ENCODE measurements at regions not wholly inside any gene's neighbourhood (a gene's known extent, or its start where the extent isn't known, plus 50 kb on each side); places are given as distances from the start of the nearest gene placed in this dataset.

- no peaks in the 10 kb centered on the region for H3K27me3 ChIP-seq (ENCODE audit: control insufficient read depth in 1 of 2, insufficient read depth in 2 of 2, low read length in 1 of 2)
- DNase-seq (no peak), ATAC-seq (ENCODE audit: low FRiP score) (no peak)
- intact Hi-C loops (cut with DNase I): no loop called here
- H3K9me3 ChIP-seq (ENCODE audit: control insufficient read depth, low read length): peaks cover 7% of the 10 kb centered on the region
- no peaks in the 10 kb centered on the region for H3K4me1 ChIP-seq (ENCODE audit: control insufficient read depth in 1 of 2, insufficient read depth in 2 of 2, low read length in 2 of 2)
- H3K4me3 ChIP-seq (ENCODE audit: low read length in 2 of 2): no peak overlapping the region
- H3K27ac ChIP-seq (ENCODE audit: low read depth in 1 of 2, low read length in 2 of 2): no peak overlapping the region
- no peaks in the 10 kb centered on the region for H3K36me3 ChIP-seq (ENCODE audit: control insufficient read depth in 1 of 2, insufficient read depth in 2 of 2, low read length in 1 of 2)
These were observed 487.2 kb downstream of the BTBD3 start for GRCh38 chr20:12404941-12405340.

- H3K27ac ChIP-seq (ENCODE audit: low read depth in 1 of 2, low read length in 2 of 2): no peak overlapping the region
- no peaks in the 10 kb centered on the region for H3K27me3 ChIP-seq (ENCODE audit: control insufficient read depth in 1 of 2, insufficient read depth in 2 of 2, low read length in 1 of 2)
- DNase-seq (no peak), ATAC-seq (ENCODE audit: low FRiP score) (no peak)
- no peaks in the 10 kb centered on the region for H3K36me3 ChIP-seq (ENCODE audit: control insufficient read depth in 1 of 2, insufficient read depth in 2 of 2, low read length in 1 of 2)
- intact Hi-C loops (cut with DNase I): no loop called here
- no peaks in the 10 kb centered on the region for H3K4me1 ChIP-seq (ENCODE audit: control insufficient read depth in 1 of 2, insufficient read depth in 2 of 2, low read length in 2 of 2)
- no peak overlapping the region for H3K4me3 ChIP-seq (ENCODE audit: low read length in 2 of 2)
- H3K9me3 ChIP-seq (ENCODE audit: control insufficient read depth, low read length): peaks cover 7% of the 10 kb centered on the region
These were observed 489.3 kb downstream of the BTBD3 start for GRCh38 chr20:12406978-12407377.

- no peak overlapping the region for H3K4me3 ChIP-seq (ENCODE audit: low read length in 2 of 2)
- 51 to 61% methylated on average over 3 of the region's 3 CpGs for WGBS, 2 donors
- H3K27me3 ChIP-seq (ENCODE audit: control insufficient read depth in 1 of 2, insufficient read depth in 2 of 2, low read length in 1 of 2): no peaks in the 10 kb centered on the region
- ATAC-seq (ENCODE audit: low FRiP score): no peak
- H3K9me3 ChIP-seq (ENCODE audit: control insufficient read depth, low read length): peaks cover 5% of the 10 kb centered on the region
- DNase-seq: no peak
- intact Hi-C loops (cut with DNase I): no loop called here
- H3K36me3 ChIP-seq (ENCODE audit: control insufficient read depth in 1 of 2, insufficient read depth in 2 of 2, low read length in 1 of 2): no peaks in the 10 kb centered on the region
- H3K4me1 ChIP-seq (ENCODE audit: control insufficient read depth in 1 of 2, insufficient read depth in 2 of 2, low read length in 2 of 2): no peaks in the 10 kb centered on the region
- no peak overlapping the region for H3K27ac ChIP-seq (ENCODE audit: low read depth in 1 of 2, low read length in 2 of 2)
These were observed 491.8 kb downstream of the BTBD3 start for GRCh38 chr20:12409501-12409900.

GRCh38 chr20:12410783-12411182 lies 493.1 kb downstream of the BTBD3 start:
- intact Hi-C loops (cut with DNase I): no loop called here
- no peak for ATAC-seq (ENCODE audit: low FRiP score)

GRCh38 chr20:12411246-12411940 lies 493.7 kb downstream of the BTBD3 start:
- Histone ChIP-seq H3K27me3 (ENCODE audit: control insufficient read depth in 1 of 2, insufficient read depth in 2 of 2, low read length in 1 of 2) (no peaks in the 10 kb centered on the region), H3K36me3 (ENCODE audit: control insufficient read depth in 1 of 2, insufficient read depth in 2 of 2, low read length in 1 of 2) (no peaks in the 10 kb centered on the region), H3K4me3 (ENCODE audit: low read length in 2 of 2) (no peak overlapping the region), H3K4me1 (ENCODE audit: control insufficient read depth in 1 of 2, insufficient read depth in 2 of 2, low read length in 2 of 2) (no peaks in the 10 kb centered on the region), H3K27ac (ENCODE audit: low read depth in 1 of 2, low read length in 2 of 2) (no peak overlapping the region), H3K9me3 (ENCODE audit: control insufficient read depth, low read length) (peaks cover 5% of the 10 kb centered on the region)
- ATAC-seq (ENCODE audit: low FRiP score) (no peak), DNase-seq (no peak)
- intact Hi-C loops (cut with DNase I): no loop called here
- WGBS, 2 donors: 64% methylated on average over 7 of the region's 7 CpGs

More at GRCh38 chr20:12410783-12411182, 493.1 kb downstream of the BTBD3 start:
- Histone ChIP-seq H3K27ac (ENCODE audit: low read depth in 1 of 2, low read length in 2 of 2) (no peak overlapping the region), H3K4me3 (ENCODE audit: low read length in 2 of 2) (no peak overlapping the region), H3K9me3 (ENCODE audit: control insufficient read depth, low read length) (peaks cover 5% of the 10 kb centered on the region), H3K27me3 (ENCODE audit: control insufficient read depth in 1 of 2, insufficient read depth in 2 of 2, low read length in 1 of 2) (no peaks in the 10 kb centered on the region), H3K4me1 (ENCODE audit: control insufficient read depth in 1 of 2, insufficient read depth in 2 of 2, low read length in 2 of 2) (no peaks in the 10 kb centered on the region), H3K36me3 (ENCODE audit: control insufficient read depth in 1 of 2, insufficient read depth in 2 of 2, low read length in 1 of 2) (no peaks in the 10 kb centered on the region)
- DNase-seq: no peak

- ATAC-seq (ENCODE audit: low FRiP score) (no peak), DNase-seq (no peak)
- no peak overlapping the region for H3K27ac ChIP-seq (ENCODE audit: low read depth in 1 of 2, low read length in 2 of 2)
- H3K4me3 ChIP-seq (ENCODE audit: low read length in 2 of 2): no peak overlapping the region
- H3K27me3 ChIP-seq (ENCODE audit: control insufficient read depth in 1 of 2, insufficient read depth in 2 of 2, low read length in 1 of 2): no peaks in the 10 kb centered on the region
- 16 to 37% methylated on average over 1 of the region's 1 CpG for WGBS, 2 donors
- H3K4me1 ChIP-seq (ENCODE audit: control insufficient read depth in 1 of 2, insufficient read depth in 2 of 2, low read length in 2 of 2): no peaks in the 10 kb centered on the region
- H3K9me3 ChIP-seq (ENCODE audit: control insufficient read depth, low read length): peaks cover 5% of the 10 kb centered on the region
- intact Hi-C loops (cut with DNase I): no loop called here
- H3K36me3 ChIP-seq (ENCODE audit: control insufficient read depth in 1 of 2, insufficient read depth in 2 of 2, low read length in 1 of 2): no peaks in the 10 kb centered on the region
These were observed 495.4 kb downstream of the BTBD3 start for GRCh38 chr20:12413116-12413515.

GRCh38 chr20:12414446-12415274 lies 497.0 kb downstream of the BTBD3 start:
- no peak overlapping the region for H3K4me3 ChIP-seq (ENCODE audit: low read length in 2 of 2)
- intact Hi-C loops (cut with DNase I): no loop called here
- DNase-seq (no peak), ATAC-seq (ENCODE audit: low FRiP score) (no peak)
- H3K36me3 ChIP-seq (ENCODE audit: control insufficient read depth in 1 of 2, insufficient read depth in 2 of 2, low read length in 1 of 2): no peaks in the 10 kb centered on the region
- no peaks in the 10 kb centered on the region for H3K27me3 ChIP-seq (ENCODE audit: control insufficient read depth in 1 of 2, insufficient read depth in 2 of 2, low read length in 1 of 2)
- no peak overlapping the region for H3K27ac ChIP-seq (ENCODE audit: low read depth in 1 of 2, low read length in 2 of 2)
- 48 to 50% methylated on average over 10 of the region's 10 CpGs for WGBS, 2 donors
- H3K4me1 ChIP-seq (ENCODE audit: control insufficient read depth in 1 of 2, insufficient read depth in 2 of 2, low read length in 2 of 2): no peaks in the 10 kb centered on the region
- H3K9me3 ChIP-seq (ENCODE audit: control insufficient read depth, low read length): no peaks in the 10 kb centered on the region

- Histone ChIP-seq H3K27me3 (ENCODE audit: control insufficient read depth in 1 of 2, insufficient read depth in 2 of 2, low read length in 1 of 2) (no peaks in the 10 kb centered on the region), H3K4me1 (ENCODE audit: control insufficient read depth in 1 of 2, insufficient read depth in 2 of 2, low read length in 2 of 2) (no peaks in the 10 kb centered on the region), H3K36me3 (ENCODE audit: control insufficient read depth in 1 of 2, insufficient read depth in 2 of 2, low read length in 1 of 2) (no peaks in the 10 kb centered on the region), H3K9me3 (ENCODE audit: control insufficient read depth, low read length) (no peaks in the 10 kb centered on the region), H3K27ac (ENCODE audit: low read depth in 1 of 2, low read length in 2 of 2) (no peak overlapping the region), H3K4me3 (ENCODE audit: low read length in 2 of 2) (no peak overlapping the region)
- DNase-seq (no peak), ATAC-seq (ENCODE audit: low FRiP score) (no peak)
- WGBS, 2 donors: 62 to 63% methylated on average over 4 of the region's 4 CpGs
- intact Hi-C loops (cut with DNase I): no loop called here
These were observed 498.6 kb downstream of the BTBD3 start for GRCh38 chr20:12416281-12416680.

GRCh38 chr20:12433724-12434123 lies 516.0 kb downstream of the BTBD3 start:
- Histone ChIP-seq H3K4me3 (ENCODE audit: low read length in 2 of 2) (no peak overlapping the region), H3K27me3 (ENCODE audit: control insufficient read depth in 1 of 2, insufficient read depth in 2 of 2, low read length in 1 of 2) (no peaks in the 10 kb centered on the region), H3K4me1 (ENCODE audit: control insufficient read depth in 1 of 2, insufficient read depth in 2 of 2, low read length in 2 of 2) (no peaks in the 10 kb centered on the region), H3K9me3 (ENCODE audit: control insufficient read depth, low read length) (no peaks in the 10 kb centered on the region), H3K27ac (ENCODE audit: low read depth in 1 of 2, low read length in 2 of 2) (no peak overlapping the region), H3K36me3 (ENCODE audit: control insufficient read depth in 1 of 2, insufficient read depth in 2 of 2, low read length in 1 of 2) (no peaks in the 10 kb centered on the region)
- 87 to 90% methylated on average over 2 of the region's 2 CpGs for WGBS, 2 donors
- intact Hi-C loops (cut with DNase I): no loop called here
- ATAC-seq (ENCODE audit: low FRiP score): no peak
- DNase-seq: no peak

All from aorta (tissue), 5 donors.